GM10248 (cell line): ENCODE measurements at regions not wholly inside any gene's neighbourhood (a gene's known extent, or its start where the extent isn't known, plus 50 kb on each side); places are given as distances from the start of the nearest gene placed in this dataset.

Source experiments
- CTCF ChIA-PET: fragments of 300-600 bp; sonication (Branson Sonifier 250); formaldehyde crosslinking; extraction: SDS; loops from one replicate; lab custom pipeline; 2021; ENCODE audit warnings: antibody characterized with exemption; lab: Yijun Ruan, JAX
- POLR2A ChIA-PET: fragments of 350-650 bp; sonication (Branson Sonifier 250); formaldehyde crosslinking; extraction: SDS; loops from one replicate; lab custom pipeline; 2020; ENCODE audit warnings: antibody characterized with exemption; lab: Yijun Ruan, JAX
- DNase-seq: peaks from one replicate; pipeline ENCODE4 v3.0.0; 2012; ENCODE audit errors: extremely low spot score
- TF ChIP-seq, protein P1 (sequence below): IDR thresholded peaks from 2 replicates; pipeline ENCODE4 v1.5.1; 2012; ENCODE audit warnings: mild to moderate bottlenecking, low read depth; ENCODE audit errors: extremely low read depth, missing control alignments, control extremely low read depth

DNA sequence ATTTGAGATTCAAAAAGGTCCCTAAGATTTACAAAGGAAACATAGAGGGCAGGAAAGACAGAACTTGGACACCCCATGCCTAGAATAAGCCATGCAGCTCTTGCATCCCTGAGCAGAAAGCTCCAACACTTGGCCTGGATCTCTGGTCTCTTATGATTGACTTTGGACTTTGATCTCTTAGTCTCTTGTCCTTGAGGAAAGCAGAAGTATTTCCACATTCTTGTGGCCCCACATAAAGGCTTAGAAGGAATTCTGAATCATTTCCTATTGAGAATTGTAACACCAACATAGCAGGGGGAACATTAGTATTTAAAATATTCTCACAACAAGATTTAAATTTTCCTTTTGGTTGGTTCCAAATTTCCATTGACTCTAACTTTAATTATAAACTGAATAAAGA lies 283.7 kb upstream of the PRKD1 start:
- TF ChIP-seq, protein P1, sequence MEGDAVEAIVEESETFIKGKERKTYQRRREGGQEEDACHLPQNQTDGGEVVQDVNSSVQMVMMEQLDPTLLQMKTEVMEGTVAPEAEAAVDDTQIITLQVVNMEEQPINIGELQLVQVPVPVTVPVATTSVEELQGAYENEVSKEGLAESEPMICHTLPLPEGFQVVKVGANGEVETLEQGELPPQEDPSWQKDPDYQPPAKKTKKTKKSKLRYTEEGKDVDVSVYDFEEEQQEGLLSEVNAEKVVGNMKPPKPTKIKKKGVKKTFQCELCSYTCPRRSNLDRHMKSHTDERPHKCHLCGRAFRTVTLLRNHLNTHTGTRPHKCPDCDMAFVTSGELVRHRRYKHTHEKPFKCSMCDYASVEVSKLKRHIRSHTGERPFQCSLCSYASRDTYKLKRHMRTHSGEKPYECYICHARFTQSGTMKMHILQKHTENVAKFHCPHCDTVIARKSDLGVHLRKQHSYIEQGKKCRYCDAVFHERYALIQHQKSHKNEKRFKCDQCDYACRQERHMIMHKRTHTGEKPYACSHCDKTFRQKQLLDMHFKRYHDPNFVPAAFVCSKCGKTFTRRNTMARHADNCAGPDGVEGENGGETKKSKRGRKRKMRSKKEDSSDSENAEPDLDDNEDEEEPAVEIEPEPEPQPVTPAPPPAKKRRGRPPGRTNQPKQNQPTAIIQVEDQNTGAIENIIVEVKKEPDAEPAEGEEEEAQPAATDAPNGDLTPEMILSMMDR, result no peak
- ChIA-PET POLR2A (no interaction called here), CTCF (no interaction called here)
- DNase-seq, result no peak

DNA sequence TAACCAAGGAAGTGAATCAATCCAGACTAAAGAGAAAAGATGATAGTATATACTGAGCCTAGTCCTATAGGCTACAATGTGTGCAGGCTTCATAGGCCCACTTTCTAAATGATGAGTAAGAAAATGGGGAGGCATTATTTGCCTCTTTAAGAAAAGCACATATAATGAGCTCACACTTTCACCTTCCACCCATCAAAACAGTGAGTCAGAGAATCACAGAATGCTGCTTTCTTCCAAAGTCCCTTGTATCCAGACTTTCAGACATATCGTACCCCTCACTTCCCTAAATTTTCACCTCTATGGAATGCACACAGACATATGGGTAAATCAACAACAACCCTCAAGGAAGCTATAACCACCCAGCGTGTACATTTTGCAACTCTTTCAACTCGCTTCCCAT lies 286.4 kb upstream of the PRKD1 start:
- ChIA-PET POLR2A (no interaction called here), CTCF (interaction anchor here (0.7 to 2.5 kb wide), 15 partner anchors 9 to 1467 kb away, joined by 3 to 19 read pairs (median 5); no protein-coding TSS in a partner anchor)
- no peak for DNase-seq
- TF ChIP-seq, protein P1, result no peak

DNA sequence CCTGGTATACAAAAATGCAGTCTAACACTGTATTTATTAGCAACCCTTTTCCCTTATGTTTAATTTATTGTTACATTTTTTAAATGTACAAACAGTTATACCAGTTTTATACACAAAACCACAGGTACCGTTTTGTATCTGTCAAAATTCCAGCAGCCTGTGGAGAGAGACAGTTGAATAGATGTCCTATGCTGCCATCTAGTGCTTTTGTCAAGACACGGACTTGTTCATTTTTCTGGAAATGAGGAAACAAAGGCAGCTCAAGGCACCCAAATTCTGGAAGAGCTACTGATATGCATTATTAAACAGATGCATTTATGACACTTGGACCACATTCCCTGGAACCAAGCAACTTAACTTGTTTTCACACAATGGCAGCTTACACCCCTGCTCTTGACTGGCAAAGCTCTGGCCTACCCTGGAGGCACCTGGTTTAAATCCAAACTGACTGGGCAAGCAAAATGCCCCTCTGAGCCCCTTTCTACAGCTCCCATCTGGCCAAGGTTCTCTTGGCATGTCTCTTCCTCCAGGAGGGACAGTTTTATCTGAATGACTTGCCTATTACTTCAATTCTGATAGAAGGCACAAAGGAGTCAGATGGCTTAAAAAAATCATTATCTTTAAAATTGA lies 286.9 kb upstream of the PRKD1 start:
- ChIA-PET POLR2A (no interaction called here), CTCF (interaction anchor here (0.7 to 2.5 kb wide), 18 partner anchors 8 to 1468 kb away, joined by 3 to 19 read pairs (median 4); no protein-coding TSS in a partner anchor)
- peak; percentile 3 for DNase-seq
- TF ChIP-seq, protein P1, result peak; percentile 45

DNA sequence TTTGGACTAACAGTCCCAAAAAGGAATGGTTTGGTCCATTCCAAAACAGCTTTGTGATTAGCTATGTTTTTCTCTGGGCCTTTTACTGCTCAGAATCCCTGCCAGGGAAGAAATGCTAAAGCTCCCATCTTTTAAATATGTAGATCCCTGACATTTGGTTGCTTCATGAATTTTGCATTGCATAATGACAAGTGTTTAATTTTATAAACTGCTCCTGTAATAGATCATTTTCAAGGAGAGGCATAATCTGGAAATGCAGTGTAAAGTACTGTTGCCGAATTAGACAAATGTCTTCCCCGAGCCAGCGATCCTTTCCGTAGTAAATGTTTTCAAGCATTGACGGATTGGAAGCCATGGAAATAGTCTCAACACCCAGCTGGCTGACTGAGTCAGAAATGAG lies 291.3 kb upstream of the PRKD1 start:
- TF ChIP-seq, protein P1, result no peak
- CTCF ChIA-PET, result interaction anchor here (0.9 kb wide), 1 partner anchor 65 kb away, joined by 3 read pairs; no protein-coding TSS in a partner anchor
- DNase-seq, result no peak
- POLR2A ChIA-PET, result no interaction called here

DNA sequence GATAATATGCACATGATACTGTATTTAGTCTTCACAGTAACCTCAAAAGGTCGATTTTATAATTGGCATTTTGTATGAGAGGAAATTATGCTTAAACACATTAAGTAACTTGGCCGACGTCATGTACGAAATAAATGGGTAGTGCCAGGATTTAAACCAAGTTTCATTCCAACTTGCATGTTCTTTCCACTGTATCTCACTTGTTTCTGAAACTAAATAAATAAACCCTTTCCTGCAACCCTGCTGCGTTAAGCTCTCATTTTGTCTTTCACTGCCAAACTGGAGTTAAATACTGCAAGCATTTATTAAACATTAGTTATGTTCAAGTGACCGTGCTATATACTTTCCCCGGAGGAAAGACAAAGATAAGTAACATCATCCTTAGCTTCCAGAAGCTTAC lies 293.9 kb upstream of the PRKD1 start:
- POLR2A ChIA-PET, result no interaction called here
- TF ChIP-seq, protein P1, result no peak
- CTCF ChIA-PET, result interaction anchor here (1.3 to 2.2 kb wide), 2 partner anchors 7 to 12 kb away, joined by 3 to 9 read pairs; no protein-coding TSS in a partner anchor
- no peak for DNase-seq

DNA sequence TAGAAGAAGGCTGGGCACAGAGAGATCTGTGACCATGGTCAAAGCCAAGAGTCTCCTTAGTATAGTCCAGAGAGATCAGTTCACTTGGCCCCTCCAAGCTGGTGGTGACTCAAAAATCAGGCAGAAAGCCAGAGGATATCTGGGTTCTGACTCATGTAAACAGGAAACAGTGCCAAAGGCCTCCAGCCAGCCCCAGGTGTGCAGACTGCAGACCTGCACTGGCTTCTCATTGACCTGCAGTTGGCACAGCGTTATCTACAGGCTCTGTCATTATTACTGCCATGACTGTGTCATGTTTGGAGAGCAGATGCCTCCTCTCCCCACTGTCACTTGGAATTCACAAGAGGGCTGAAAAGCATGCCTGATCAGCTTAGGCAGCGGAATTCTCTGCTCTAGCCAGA lies 295.7 kb upstream of the PRKD1 start:
- TF ChIP-seq, protein P1, result no peak
- POLR2A ChIA-PET, result no interaction called here

DNA sequence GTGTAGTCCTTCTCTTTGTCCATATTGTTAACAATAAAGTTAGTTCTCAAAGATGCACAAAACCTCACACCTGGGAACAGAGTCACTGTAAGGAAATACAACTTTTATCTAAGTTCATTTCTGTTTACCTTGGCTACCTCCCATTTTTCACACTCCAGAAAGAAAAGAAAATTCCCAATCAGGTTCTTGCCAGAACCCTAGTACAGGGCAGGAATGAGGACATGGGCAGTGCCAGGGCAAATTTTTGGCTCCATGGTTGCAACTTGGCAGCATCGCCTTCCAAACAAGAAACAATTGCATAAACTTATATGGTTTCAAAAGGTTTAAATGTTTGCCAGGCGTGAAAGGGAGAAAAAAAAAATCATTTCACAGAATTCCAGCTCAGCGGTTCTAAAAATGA lies 296.3 kb upstream of the PRKD1 start:
- ChIA-PET POLR2A (no interaction called here), CTCF (interaction anchor here (2.2 kb wide), 1 partner anchor 10 kb away, joined by 9 read pairs; no protein-coding TSS in a partner anchor)
- TF ChIP-seq, protein P1, result no peak
- DNase-seq, result no peak

More for the DNA sequence above, 295.7 kb upstream of the PRKD1 start:
- DNase-seq, result no peak
- CTCF ChIA-PET, result interaction anchor here (1.1 to 2.2 kb wide), 2 partner anchors 9 to 45 kb away, joined by 3 to 9 read pairs; no protein-coding TSS in a partner anchor
